ENCODE measurements at regions not wholly inside any gene's neighbourhood (a gene's known extent, or its start where the extent isn't known, plus 50 kb on each side); places are given as distances from the start of the nearest gene placed in this dataset.

DNA sequence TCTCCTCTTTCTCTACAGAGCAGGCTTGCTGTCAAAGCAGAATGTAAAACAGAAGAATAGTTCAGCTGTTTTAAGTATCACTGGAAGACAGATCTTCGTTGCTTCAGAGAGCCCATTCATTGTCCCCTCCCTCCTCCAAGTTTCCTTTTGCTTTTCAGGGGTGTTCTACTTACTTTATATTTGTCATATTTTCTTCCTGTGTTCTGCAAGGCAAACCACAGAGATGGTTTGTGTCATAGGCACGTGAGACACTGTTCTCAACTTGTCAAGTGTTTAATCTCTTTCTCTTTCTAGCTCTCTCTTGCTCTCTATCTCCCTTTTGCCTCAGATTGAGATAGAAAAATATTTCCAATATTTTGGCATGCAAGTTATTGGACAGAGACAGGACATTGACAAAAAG is 228.9 kb upstream of the DEFB112 start:
- Histone ChIP-seq H3K4me3 (ENCODE audit: low read length in 2 of 2) (no peak overlapping the region), H3K27ac (ENCODE audit: low read depth in 1 of 2, low read length in 2 of 2) (no peak overlapping the region), H3K36me3 (ENCODE audit: control insufficient read depth in 1 of 2, insufficient read depth in 2 of 2, low read length in 1 of 2) (no peaks in the 10 kb centered on the region), H3K4me1 (ENCODE audit: control insufficient read depth in 1 of 2, insufficient read depth in 2 of 2, low read length in 2 of 2) (no peaks in the 10 kb centered on the region), H3K27me3 (ENCODE audit: control insufficient read depth in 1 of 2, insufficient read depth in 2 of 2, low read length in 1 of 2) (no peaks in the 10 kb centered on the region), H3K9me3 (ENCODE audit: control insufficient read depth, low read length) (no peaks in the 10 kb centered on the region)
- WGBS, 2 donors: 16 to 17% methylated on average over 2 of the region's 2 CpGs
- intact Hi-C loops (cut with DNase I): no loop called here
- DNase-seq (no peak), ATAC-seq (ENCODE audit: low FRiP score) (no peak)

DNA sequence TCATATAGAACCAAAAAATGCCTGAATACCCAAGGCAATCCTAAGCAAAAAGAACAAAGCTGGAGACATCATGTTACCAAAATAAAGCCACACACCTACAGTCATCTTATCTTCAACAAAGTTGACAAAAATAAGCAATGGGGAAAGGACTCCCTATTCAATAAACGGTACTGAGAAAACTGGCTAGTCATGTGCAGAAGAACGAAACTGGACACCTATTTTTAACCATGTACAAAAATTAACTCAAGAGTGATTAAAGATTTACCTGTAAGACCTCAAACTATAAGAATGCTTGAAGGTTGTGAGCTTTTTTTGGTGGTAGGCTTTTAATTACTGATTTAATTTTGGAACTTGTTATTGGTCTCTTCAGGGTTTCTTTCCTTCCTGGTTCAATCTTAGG is 236.0 kb upstream of the DEFB112 start:
- ATAC-seq (ENCODE audit: low FRiP score) (no peak), DNase-seq (no peak)
- WGBS, 2 donors: 68 to 69% methylated on average over 2 of the region's 2 CpGs
- intact Hi-C loops (cut with DNase I): loop anchor here in 1 of 2 donors (5.0 kb wide), 1 partner anchor 177 kb away; no protein-coding TSS in a partner anchor
- no peaks in the 10 kb centered on the region for H3K27me3 ChIP-seq (ENCODE audit: control insufficient read depth in 1 of 2, insufficient read depth in 2 of 2, low read length in 1 of 2)
- no peak overlapping the region for H3K27ac ChIP-seq (ENCODE audit: low read depth in 1 of 2, low read length in 2 of 2)
- no peaks in the 10 kb centered on the region for H3K9me3 ChIP-seq (ENCODE audit: control insufficient read depth, low read length)
- no peak overlapping the region for H3K4me3 ChIP-seq (ENCODE audit: low read length in 2 of 2)
- H3K36me3 ChIP-seq (ENCODE audit: control insufficient read depth in 1 of 2, insufficient read depth in 2 of 2, low read length in 1 of 2): no peaks in the 10 kb centered on the region
- H3K4me1 ChIP-seq (ENCODE audit: control insufficient read depth in 1 of 2, insufficient read depth in 2 of 2, low read length in 2 of 2): no peaks in the 10 kb centered on the region

DNA sequence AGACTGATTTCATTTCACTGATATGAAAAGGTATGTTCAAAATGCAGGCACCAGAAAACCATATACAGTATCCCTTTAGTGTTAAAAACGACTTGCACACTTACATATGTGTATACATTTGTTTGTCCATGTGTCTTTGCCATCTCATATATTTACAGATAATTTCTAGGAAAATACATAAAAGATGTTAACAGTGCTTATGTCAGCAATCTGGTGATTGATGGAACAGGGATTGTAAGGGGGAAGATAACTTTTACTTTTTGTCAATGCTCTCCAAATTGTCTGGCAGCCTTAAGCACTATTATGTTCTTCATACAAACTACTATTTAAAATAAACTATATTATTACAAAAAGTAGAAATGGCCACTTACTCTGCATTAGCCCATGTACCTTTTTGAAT is 238.5 kb upstream of the DEFB112 start:
- DNase-seq: no peak
- 30 to 40% methylated on average over 1 of the region's 1 CpG for WGBS, 2 donors
- ATAC-seq (ENCODE audit: low FRiP score): no peak
- Histone ChIP-seq H3K4me3 (ENCODE audit: low read length in 2 of 2) (no peak overlapping the region), H3K9me3 (ENCODE audit: control insufficient read depth, low read length) (no peaks in the 10 kb centered on the region), H3K27me3 (ENCODE audit: control insufficient read depth in 1 of 2, insufficient read depth in 2 of 2, low read length in 1 of 2) (no peaks in the 10 kb centered on the region), H3K27ac (ENCODE audit: low read depth in 1 of 2, low read length in 2 of 2) (no peak overlapping the region), H3K36me3 (ENCODE audit: control insufficient read depth in 1 of 2, insufficient read depth in 2 of 2, low read length in 1 of 2) (no peaks in the 10 kb centered on the region), H3K4me1 (ENCODE audit: control insufficient read depth in 1 of 2, insufficient read depth in 2 of 2, low read length in 2 of 2) (no peaks in the 10 kb centered on the region)
- intact Hi-C loops (cut with DNase I): loop anchor here in 1 of 2 donors (5.0 kb wide), 1 partner anchor 174 kb away; no protein-coding TSS in a partner anchor

- H3K36me3 ChIP-seq (ENCODE audit: control insufficient read depth in 1 of 2, insufficient read depth in 2 of 2, low read length in 1 of 2): no peaks in the 10 kb centered on the region
- H3K27me3 ChIP-seq (ENCODE audit: control insufficient read depth in 1 of 2, insufficient read depth in 2 of 2, low read length in 1 of 2): no peaks in the 10 kb centered on the region
- no peak overlapping the region for H3K27ac ChIP-seq (ENCODE audit: low read depth in 1 of 2, low read length in 2 of 2)
- ATAC-seq (ENCODE audit: low FRiP score): no peak
- intact Hi-C loops (cut with DNase I): loop anchor here in 1 of 2 donors (5.0 kb wide), 1 partner anchor 173 kb away; no protein-coding TSS in a partner anchor
- no peaks in the 10 kb centered on the region for H3K9me3 ChIP-seq (ENCODE audit: control insufficient read depth, low read length)
- no peaks in the 10 kb centered on the region for H3K4me1 ChIP-seq (ENCODE audit: control insufficient read depth in 1 of 2, insufficient read depth in 2 of 2, low read length in 2 of 2)
- H3K4me3 ChIP-seq (ENCODE audit: low read length in 2 of 2): no peak overlapping the region
- no peak for DNase-seq
- WGBS, 2 donors: 54 to 71% methylated on average over 3 of the region's 3 CpGs
Measured at GRCh38 chr6:50288881-50289280, 239.2 kb upstream of the DEFB112 start.

DNA sequence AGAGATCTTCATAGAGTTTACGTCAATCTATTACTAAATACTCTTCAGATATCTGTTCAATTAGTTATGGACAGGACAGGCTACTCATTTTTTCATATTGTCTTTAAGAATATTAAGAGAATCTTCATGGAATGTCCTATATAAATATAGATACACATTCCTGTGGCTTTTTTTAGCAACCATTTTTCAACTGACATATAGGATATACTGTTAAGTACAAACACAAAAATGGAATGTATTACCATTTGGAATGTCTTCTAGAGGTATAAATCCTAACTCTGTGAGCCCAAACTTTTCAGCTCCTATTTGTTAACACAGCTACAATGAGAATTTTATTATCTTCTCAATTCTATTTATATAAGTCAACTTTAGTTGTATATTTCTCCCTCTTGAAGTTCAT is 239.6 kb upstream of the DEFB112 start:
- intact Hi-C loops (cut with DNase I): loop anchor here in 1 of 2 donors (5.0 kb wide), 1 partner anchor 173 kb away; no protein-coding TSS in a partner anchor
- Histone ChIP-seq H3K4me1 (ENCODE audit: control insufficient read depth in 1 of 2, insufficient read depth in 2 of 2, low read length in 2 of 2) (no peaks in the 10 kb centered on the region), H3K27me3 (ENCODE audit: control insufficient read depth in 1 of 2, insufficient read depth in 2 of 2, low read length in 1 of 2) (no peaks in the 10 kb centered on the region), H3K9me3 (ENCODE audit: control insufficient read depth, low read length) (no peaks in the 10 kb centered on the region), H3K4me3 (ENCODE audit: low read length in 2 of 2) (no peak overlapping the region), H3K36me3 (ENCODE audit: control insufficient read depth in 1 of 2, insufficient read depth in 2 of 2, low read length in 1 of 2) (no peaks in the 10 kb centered on the region), H3K27ac (ENCODE audit: low read depth in 1 of 2, low read length in 2 of 2) (no peak overlapping the region)
- ATAC-seq (ENCODE audit: low FRiP score): no peak
- no peak for DNase-seq
- 81 to 85% methylated on average over 1 of the region's 1 CpG for WGBS, 2 donors

DNA sequence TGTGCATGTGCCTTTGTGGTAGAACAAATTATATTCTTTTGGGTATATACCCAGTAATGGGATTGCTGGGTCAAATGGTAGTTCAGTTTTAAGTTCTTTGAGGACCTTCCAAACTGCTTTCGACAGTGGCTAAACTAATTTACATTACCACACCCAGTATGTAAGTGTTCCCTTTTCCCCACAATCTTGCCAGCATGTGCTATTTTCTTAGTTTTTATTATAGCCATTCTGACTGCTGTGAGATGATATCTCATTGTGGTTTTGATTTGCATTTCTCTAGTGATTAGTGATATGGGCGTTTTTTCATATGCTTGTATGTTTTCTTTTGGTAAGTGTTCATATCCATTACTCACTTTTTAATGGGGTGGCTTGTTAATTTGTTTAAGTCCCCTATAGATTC is 251.6 kb upstream of the DEFB112 start:
- no peak overlapping the region for H3K4me3 ChIP-seq (ENCODE audit: low read length in 2 of 2)
- DNase-seq (no peak), ATAC-seq (ENCODE audit: low FRiP score) (no peak)
- H3K27ac ChIP-seq (ENCODE audit: low read depth in 1 of 2, low read length in 2 of 2): no peak overlapping the region
- H3K36me3 ChIP-seq (ENCODE audit: control insufficient read depth in 1 of 2, insufficient read depth in 2 of 2, low read length in 1 of 2): no peaks in the 10 kb centered on the region
- no peaks in the 10 kb centered on the region for H3K9me3 ChIP-seq (ENCODE audit: control insufficient read depth, low read length)
- intact Hi-C loops (cut with DNase I): no loop called here
- 60 to 64% methylated on average over 2 of the region's 2 CpGs for WGBS, 2 donors
- no peaks in the 10 kb centered on the region for H3K27me3 ChIP-seq (ENCODE audit: control insufficient read depth in 1 of 2, insufficient read depth in 2 of 2, low read length in 1 of 2)
- no peaks in the 10 kb centered on the region for H3K4me1 ChIP-seq (ENCODE audit: control insufficient read depth in 1 of 2, insufficient read depth in 2 of 2, low read length in 2 of 2)

GRCh38 chr6:50305660-50306059 is 255.9 kb upstream of the DEFB112 start:
- DNase-seq (no peak), ATAC-seq (ENCODE audit: low FRiP score) (no peak)
- Histone ChIP-seq H3K27ac (ENCODE audit: low read depth in 1 of 2, low read length in 2 of 2) (no peak overlapping the region), H3K36me3 (ENCODE audit: control insufficient read depth in 1 of 2, insufficient read depth in 2 of 2, low read length in 1 of 2) (no peaks in the 10 kb centered on the region), H3K4me1 (ENCODE audit: control insufficient read depth in 1 of 2, insufficient read depth in 2 of 2, low read length in 2 of 2) (no peaks in the 10 kb centered on the region), H3K27me3 (ENCODE audit: control insufficient read depth in 1 of 2, insufficient read depth in 2 of 2, low read length in 1 of 2) (no peaks in the 10 kb centered on the region), H3K4me3 (ENCODE audit: low read length in 2 of 2) (no peak overlapping the region), H3K9me3 (ENCODE audit: control insufficient read depth, low read length) (no peaks in the 10 kb centered on the region)
- intact Hi-C loops (cut with DNase I): no loop called here

- Histone ChIP-seq H3K4me3 (ENCODE audit: low read length in 2 of 2) (no peak overlapping the region), H3K9me3 (ENCODE audit: control insufficient read depth, low read length) (no peaks in the 10 kb centered on the region), H3K36me3 (ENCODE audit: control insufficient read depth in 1 of 2, insufficient read depth in 2 of 2, low read length in 1 of 2) (no peaks in the 10 kb centered on the region), H3K27me3 (ENCODE audit: control insufficient read depth in 1 of 2, insufficient read depth in 2 of 2, low read length in 1 of 2) (no peaks in the 10 kb centered on the region), H3K4me1 (ENCODE audit: control insufficient read depth in 1 of 2, insufficient read depth in 2 of 2, low read length in 2 of 2) (no peaks in the 10 kb centered on the region), H3K27ac (ENCODE audit: low read depth in 1 of 2, low read length in 2 of 2) (no peak overlapping the region)
- ATAC-seq (ENCODE audit: low FRiP score) (no peak), DNase-seq (no peak)
- intact Hi-C loops (cut with DNase I): no loop called here
Measured at GRCh38 chr6:50318536-50318935, 268.8 kb upstream of the DEFB112 start.

- no peaks in the 10 kb centered on the region for H3K36me3 ChIP-seq (ENCODE audit: control insufficient read depth in 1 of 2, insufficient read depth in 2 of 2, low read length in 1 of 2)
- 82 to 84% methylated on average over 2 of the region's 2 CpGs for WGBS, 2 donors
- intact Hi-C loops (cut with DNase I): no loop called here
- H3K27me3 ChIP-seq (ENCODE audit: control insufficient read depth in 1 of 2, insufficient read depth in 2 of 2, low read length in 1 of 2): no peaks in the 10 kb centered on the region
- no peak overlapping the region for H3K4me3 ChIP-seq (ENCODE audit: low read length in 2 of 2)
- no peak for DNase-seq
- no peak for ATAC-seq (ENCODE audit: low FRiP score)
- H3K27ac ChIP-seq (ENCODE audit: low read depth in 1 of 2, low read length in 2 of 2): no peak overlapping the region
- H3K4me1 ChIP-seq (ENCODE audit: control insufficient read depth in 1 of 2, insufficient read depth in 2 of 2, low read length in 2 of 2): no peaks in the 10 kb centered on the region
- H3K9me3 ChIP-seq (ENCODE audit: control insufficient read depth, low read length): no peaks in the 10 kb centered on the region
Measured at GRCh38 chr6:50330347-50330746, 280.6 kb upstream of the DEFB112 start.
